HCT116 (cell line): ENCODE measurements at regions not wholly inside any gene's neighbourhood (a gene's known extent, or its start where the extent isn't known, plus 50 kb on each side); places are given as distances from the start of the nearest gene placed in this dataset.

Experiments
- EZH2phosphoT487 ChIP-seq: fragments of 200-600 bp; IDR thresholded peaks from 2 replicates; pipeline ENCODE4 v1.6.1; 2018; ENCODE audit warnings: antibody characterized with exemption, borderline replicate concordance
- FOSL1 ChIP-seq: IDR thresholded peaks from 2 replicates; pipeline ENCODE4 v1.6.1; 2012; ENCODE audit warnings: low read depth
- POLR2AphosphoS5 ChIP-seq: IDR thresholded peaks from 2 replicates; pipeline ENCODE4 v1.6.1; 2011; ENCODE audit warnings: mild to moderate bottlenecking, low read depth, low read length, moderate library complexity
- TCF7L2 ChIP-seq: IDR thresholded peaks from 2 replicates; pipeline ENCODE4 v1.7.0; 2011; ENCODE audit warnings: borderline replicate concordance, inconsistent platforms; ENCODE audit not compliant: insufficient read depth, insufficient read length; ENCODE audit errors: extremely low read depth
- YY1 ChIP-seq: IDR thresholded peaks from 2 replicates; pipeline ENCODE4 v1.6.1; 2011; ENCODE audit warnings: low read length, low read depth, moderate library complexity, mild to moderate bottlenecking; ENCODE audit not compliant: insufficient replicate concordance; ENCODE audit errors: extremely low read depth
- ZNF274 ChIP-seq: fragments of 200-500 bp; sonication (Bioruptor generic); IDR thresholded peaks from 2 replicates; pipeline ENCODE4 v1.6.1; 2014; ENCODE audit warnings: mild to moderate bottlenecking, low read depth, low read length, inconsistent platforms
- TF ChIP-seq, protein P1 (sequence below), 3 experiments: fragments of 200-600 bp in 1 of 3; sonication (generic) in 1 of 3; IDR thresholded peaks in 2 of 3; conservative IDR thresholded peaks in 1 of 3; 2 replicates each; pipeline ENCODE4 v1.5.1; 2012 to 2017; ENCODE audit warnings: low read depth in 2 of 3, low read length in 2 of 3, antibody characterized with exemption in 1 of 3, borderline replicate concordance in 1 of 3, control low read depth in 1 of 3, mild to moderate bottlenecking in 1 of 3, mixed read lengths in 1 of 3, mixed run types in 1 of 3, moderate library complexity in 1 of 3; ENCODE audit not compliant: insufficient read depth in 1 of 3

DNA sequence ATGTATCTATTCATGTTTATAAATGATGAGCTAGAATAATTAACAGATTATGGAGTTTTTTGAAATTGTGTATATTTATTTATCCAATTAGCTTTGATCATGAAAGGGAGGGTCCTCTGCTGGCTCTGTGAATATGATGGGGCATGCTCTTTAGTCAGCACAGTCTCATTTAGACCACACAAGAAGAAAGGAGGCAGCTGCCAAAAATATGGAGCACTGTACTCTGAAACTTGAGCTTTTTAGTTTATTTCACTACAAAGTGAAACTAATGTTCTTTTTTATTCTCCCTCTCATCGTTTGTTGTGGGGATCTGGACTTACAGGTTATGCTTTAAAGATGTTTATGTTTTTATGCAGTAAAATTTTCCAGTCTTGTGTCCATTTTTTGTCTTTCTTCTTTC lies 266.9 kb upstream of the GULP1 start:
- TF ChIP-seq EZH2phosphoT487 (no peak), FOSL1 (no peak), YY1 (no peak), POLR2AphosphoS5 (no peak), TCF7L2 (no peak), ZNF274 (no peak)
- TF ChIP-seq, protein P1, sequence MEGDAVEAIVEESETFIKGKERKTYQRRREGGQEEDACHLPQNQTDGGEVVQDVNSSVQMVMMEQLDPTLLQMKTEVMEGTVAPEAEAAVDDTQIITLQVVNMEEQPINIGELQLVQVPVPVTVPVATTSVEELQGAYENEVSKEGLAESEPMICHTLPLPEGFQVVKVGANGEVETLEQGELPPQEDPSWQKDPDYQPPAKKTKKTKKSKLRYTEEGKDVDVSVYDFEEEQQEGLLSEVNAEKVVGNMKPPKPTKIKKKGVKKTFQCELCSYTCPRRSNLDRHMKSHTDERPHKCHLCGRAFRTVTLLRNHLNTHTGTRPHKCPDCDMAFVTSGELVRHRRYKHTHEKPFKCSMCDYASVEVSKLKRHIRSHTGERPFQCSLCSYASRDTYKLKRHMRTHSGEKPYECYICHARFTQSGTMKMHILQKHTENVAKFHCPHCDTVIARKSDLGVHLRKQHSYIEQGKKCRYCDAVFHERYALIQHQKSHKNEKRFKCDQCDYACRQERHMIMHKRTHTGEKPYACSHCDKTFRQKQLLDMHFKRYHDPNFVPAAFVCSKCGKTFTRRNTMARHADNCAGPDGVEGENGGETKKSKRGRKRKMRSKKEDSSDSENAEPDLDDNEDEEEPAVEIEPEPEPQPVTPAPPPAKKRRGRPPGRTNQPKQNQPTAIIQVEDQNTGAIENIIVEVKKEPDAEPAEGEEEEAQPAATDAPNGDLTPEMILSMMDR (IDR thresholded peaks at IDR 0.05 in 2 of 3, conservative IDR thresholded peaks at IDR 0.05 in 1 of 3; ENCODE audit: borderline replicate concordance in 1 of 3, insufficient read depth in 1 of 3, low read depth in 2 of 3, low read length in 2 of 3): no peak
